Astrocyte of the cerebellum (primary cell): ENCODE measurements at regions not wholly inside any gene's neighbourhood (a gene's known extent, or its start where the extent isn't known, plus 50 kb on each side); places are given as distances from the start of the nearest gene placed in this dataset.

ENCODE experiments used
- DNase-seq: peaks from one replicate; pipeline ENCODE4 v3.0.0-alpha.2; 2011; ENCODE audit warnings: low read depth
- H3K4me3 ChIP-seq: 2 replicates; pipeline ENCODE4 v1.5.1; 2011; ENCODE audit warnings: mild to moderate bottlenecking, low read depth, low read length, moderate library complexity
- in situ Hi-C: cut with HindIII; loops from 2 replicates; pipeline ENCODE4 v1.10.0; 2017; ENCODE audit warnings: low sequenced_read_pairs
- TF ChIP-seq, protein P1 (sequence below): IDR thresholded peaks from 2 replicates; pipeline ENCODE4 v1.5.1; 2012; ENCODE audit warnings: low read length, low read depth, moderate library complexity, mild to moderate bottlenecking; ENCODE audit errors: missing control alignments

GRCh38 chr2:199693861-199694260 lies 157.1 kb downstream of the FTCDNL1 start:
- no peak for DNase-seq
- TF ChIP-seq, protein P1, sequence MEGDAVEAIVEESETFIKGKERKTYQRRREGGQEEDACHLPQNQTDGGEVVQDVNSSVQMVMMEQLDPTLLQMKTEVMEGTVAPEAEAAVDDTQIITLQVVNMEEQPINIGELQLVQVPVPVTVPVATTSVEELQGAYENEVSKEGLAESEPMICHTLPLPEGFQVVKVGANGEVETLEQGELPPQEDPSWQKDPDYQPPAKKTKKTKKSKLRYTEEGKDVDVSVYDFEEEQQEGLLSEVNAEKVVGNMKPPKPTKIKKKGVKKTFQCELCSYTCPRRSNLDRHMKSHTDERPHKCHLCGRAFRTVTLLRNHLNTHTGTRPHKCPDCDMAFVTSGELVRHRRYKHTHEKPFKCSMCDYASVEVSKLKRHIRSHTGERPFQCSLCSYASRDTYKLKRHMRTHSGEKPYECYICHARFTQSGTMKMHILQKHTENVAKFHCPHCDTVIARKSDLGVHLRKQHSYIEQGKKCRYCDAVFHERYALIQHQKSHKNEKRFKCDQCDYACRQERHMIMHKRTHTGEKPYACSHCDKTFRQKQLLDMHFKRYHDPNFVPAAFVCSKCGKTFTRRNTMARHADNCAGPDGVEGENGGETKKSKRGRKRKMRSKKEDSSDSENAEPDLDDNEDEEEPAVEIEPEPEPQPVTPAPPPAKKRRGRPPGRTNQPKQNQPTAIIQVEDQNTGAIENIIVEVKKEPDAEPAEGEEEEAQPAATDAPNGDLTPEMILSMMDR = no peak
- no peak overlapping the region for H3K4me3 ChIP-seq
- in situ Hi-C loops = no loop called here

DNA sequence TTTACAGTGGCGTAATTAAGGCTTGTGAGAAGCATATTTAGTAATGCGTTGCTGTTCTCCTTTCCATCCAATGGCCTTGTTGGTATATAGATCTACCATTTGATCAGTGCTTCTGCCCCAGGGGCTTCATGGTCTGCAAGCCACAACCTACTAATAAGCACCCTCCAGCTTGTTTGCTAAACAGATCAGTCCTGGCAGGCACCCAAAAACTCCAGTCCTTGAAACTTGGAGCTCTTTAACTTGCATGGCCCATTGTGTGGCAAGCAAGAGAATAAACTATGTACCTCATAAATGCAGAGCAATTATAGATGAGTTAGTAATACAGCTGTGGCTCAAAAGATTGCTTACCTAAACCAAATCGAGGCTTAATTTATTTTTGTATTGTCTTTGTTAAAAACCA lies 158.5 kb downstream of the FTCDNL1 start:
- DNase-seq = no peak
- in situ Hi-C loops = no loop called here
- no peak overlapping the region for H3K4me3 ChIP-seq
- TF ChIP-seq, protein P1 = no peak

GRCh38 chr2:199690225-199690624 lies 160.8 kb downstream of the FTCDNL1 start:
- in situ Hi-C loops = no loop called here
- no peak overlapping the region for H3K4me3 ChIP-seq
- TF ChIP-seq, protein P1 = no peak
- no peak for DNase-seq

- in situ Hi-C loops = no loop called here
- TF ChIP-seq, protein P1 = no peak
Measured at GRCh38 chr2:199685669-199686068, 165.3 kb downstream of the FTCDNL1 start.

GRCh38 chr2:199684832-199685231 lies 166.2 kb downstream of the FTCDNL1 start:
- TF ChIP-seq, protein P1 = no peak
- in situ Hi-C loops = no loop called here
- no peak overlapping the region for H3K4me3 ChIP-seq
- no peak for DNase-seq

More at GRCh38 chr2:199685669-199686068, 165.3 kb downstream of the FTCDNL1 start:
- no peak overlapping the region for H3K4me3 ChIP-seq
- no peak for DNase-seq

- H3K4me3 ChIP-seq = no peak overlapping the region
- DNase-seq = no peak
- in situ Hi-C loops = no loop called here
- TF ChIP-seq, protein P1 = no peak
Measured at GRCh38 chr2:199684168-199684567, 166.8 kb downstream of the FTCDNL1 start.

DNA sequence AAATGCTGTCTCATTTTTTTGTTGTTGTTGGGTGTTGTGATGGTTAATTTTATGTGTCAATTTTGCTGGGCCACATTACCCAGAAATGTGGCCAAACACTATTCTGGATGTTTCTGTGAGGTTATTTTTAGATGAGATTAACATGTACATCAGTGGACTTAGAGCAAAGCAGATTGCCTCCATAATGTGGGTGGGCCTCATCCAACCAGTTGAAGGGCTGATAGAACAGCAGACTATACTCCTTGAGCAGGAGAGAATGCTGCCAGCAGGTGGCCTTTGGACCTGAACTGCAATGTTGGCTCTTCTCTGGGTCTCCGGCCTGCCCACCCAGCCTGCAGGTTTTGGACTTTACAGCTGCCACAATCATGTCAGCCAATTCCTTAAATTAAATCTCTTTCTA lies 169.0 kb downstream of the FTCDNL1 start:
- in situ Hi-C loops = no loop called here
- H3K4me3 ChIP-seq = no peak overlapping the region
- DNase-seq = no peak
- TF ChIP-seq, protein P1 = no peak
